Loucy (cell line): ENCODE measurements at regions not wholly inside any gene's neighbourhood (a gene's known extent, or its start where the extent isn't known, plus 50 kb on each side); places are given as distances from the start of the nearest gene placed in this dataset.

Source experiments
- CTCF ChIP-seq: fragments of 200-600 bp; sonication (generic); conservative IDR thresholded peaks from 2 replicates; pipeline ENCODE4 v1.5.1; 2014; ENCODE audit warnings: mild to moderate bottlenecking, antibody characterized with exemption, low read length
- EZH2phosphoT487 ChIP-seq: fragments of 200-600 bp; IDR thresholded peaks from 2 replicates; pipeline ENCODE4 v1.6.1; 2018; ENCODE audit warnings: antibody characterized with exemption, mild to moderate bottlenecking, moderate library complexity, borderline replicate concordance

DNA sequence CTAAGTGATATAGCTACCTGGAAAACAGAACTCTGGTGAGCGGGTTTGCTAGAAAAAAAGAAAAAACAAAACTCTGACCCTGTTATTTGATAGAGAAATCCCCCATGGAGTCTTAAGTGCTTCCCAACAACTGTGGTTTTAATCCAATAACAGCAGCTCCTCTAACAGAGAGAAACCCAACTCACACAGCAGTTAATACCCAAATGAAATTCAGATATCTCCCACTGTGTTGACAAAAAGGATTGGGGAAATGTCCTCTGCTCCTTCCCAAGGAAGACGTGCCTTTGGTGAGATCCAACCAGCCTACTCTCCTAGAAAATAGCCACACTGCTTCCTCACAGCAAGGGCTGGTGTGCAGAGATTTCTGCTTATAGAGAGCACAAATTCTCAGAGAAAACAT lies 200.4 kb upstream of the FBXL4 start:
- TF ChIP-seq CTCF (no peak), EZH2phosphoT487 (no peak)
